ENCODE measurements at regions not wholly inside any gene's neighbourhood (a gene's known extent, or its start where the extent isn't known, plus 50 kb on each side); places are given as distances from the start of the nearest gene placed in this dataset.

GRCh38 chr4:36493251-36493650 lies 211.8 kb downstream of the DTHD1 start:
- DNase-seq (ENCODE audit: low spot score): no peak

DNA sequence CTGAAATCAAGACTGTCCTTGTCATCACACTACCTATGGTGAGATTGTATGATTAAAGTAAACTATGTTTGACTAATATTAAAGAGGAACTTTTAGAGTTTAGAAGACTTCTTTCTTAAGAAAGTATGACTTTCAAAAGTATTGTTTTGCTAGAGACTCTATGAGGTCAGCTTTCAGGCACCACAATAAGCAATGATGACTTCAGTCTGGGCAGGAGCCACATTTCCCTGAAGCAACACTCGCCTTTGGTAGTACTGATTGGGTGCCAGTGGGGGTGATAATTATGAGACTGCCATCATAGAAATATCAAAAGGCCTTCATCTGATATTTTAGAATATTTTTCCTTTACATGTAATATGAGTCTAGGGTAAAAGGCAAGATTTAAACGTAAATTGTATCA lies 212.6 kb downstream of the DTHD1 start:
- no peak for DNase-seq (ENCODE audit: low spot score)

DNA sequence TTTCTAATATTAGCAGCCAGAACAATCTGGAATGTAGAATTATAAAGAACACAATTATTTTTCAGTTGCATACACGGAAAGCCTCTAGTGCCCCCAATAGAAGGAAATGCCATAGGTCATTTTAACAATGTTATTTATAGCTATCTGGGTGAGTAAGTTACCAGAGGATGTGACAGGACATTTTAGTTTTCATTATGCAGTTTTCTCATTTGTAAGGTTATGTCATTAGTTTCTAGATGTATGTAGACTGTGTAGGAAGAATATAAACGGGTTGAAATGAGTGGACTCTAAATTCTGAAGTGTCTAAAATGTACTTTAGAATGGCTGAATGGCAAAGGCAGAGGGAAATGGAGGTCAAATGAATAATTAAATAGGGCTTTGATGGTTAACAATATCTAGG lies 213.3 kb downstream of the DTHD1 start:
- no peak for DNase-seq (ENCODE audit: low spot score)

DNA sequence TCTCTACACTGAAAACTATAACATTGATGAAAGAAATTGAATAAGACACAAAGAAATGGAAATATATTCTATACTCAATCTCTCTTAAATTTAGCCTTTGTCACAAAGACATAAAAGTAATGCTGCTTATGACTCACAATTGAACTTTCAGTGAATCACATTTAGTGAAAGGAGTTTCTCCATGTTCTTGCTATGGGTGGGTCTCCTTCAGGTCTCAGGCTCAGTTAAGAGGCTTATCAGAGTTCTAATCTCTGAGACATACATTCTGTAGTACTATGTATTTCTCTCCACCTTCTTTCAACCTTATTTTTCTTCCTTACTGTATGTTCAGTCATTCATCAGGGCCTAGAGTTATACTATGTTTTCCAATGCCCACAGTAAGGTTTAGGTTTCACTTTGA lies 220.9 kb downstream of the DTHD1 start:
- DNase-seq (ENCODE audit: low spot score): no peak

DNA sequence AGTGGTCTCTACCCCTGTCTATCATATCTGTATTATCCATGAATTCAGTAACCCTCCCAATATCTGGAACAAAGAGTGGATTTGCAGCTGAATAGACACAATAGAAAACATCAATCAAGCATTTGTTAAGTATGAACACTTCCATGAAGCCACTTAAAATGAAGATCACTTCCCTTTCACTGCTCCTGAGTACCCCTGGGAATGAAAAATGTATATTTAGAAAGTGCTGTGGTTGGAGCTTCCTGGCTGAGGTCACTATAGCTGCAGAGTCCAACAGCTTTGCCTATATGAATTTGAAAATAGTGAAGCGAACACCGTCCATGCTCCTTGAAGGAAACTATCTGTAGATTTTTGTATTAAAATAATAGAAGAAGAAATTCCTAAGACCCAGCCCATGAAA lies 227.0 kb downstream of the DTHD1 start:
- no peak for DNase-seq (ENCODE audit: low spot score)

DNA sequence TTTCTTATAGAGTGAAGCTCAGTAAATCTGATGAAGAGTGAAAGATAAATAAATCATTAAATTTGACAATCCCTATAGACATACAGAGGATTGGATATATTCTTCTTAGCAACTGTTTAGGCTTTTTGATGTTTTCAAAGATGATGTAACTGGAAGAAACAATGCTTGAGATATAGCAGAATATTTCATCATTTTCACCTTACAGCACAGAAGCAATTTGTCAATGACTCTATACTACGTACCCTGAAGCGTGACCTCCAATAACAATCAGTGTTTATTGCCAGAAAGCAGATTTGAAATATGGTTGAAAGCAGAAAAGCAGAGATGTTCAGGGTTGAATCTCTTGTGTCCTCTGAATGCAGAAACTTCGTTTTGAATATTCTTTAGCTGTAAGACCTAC lies 228.4 kb downstream of the DTHD1 start:
- no peak for DNase-seq (ENCODE audit: low spot score)

DNA sequence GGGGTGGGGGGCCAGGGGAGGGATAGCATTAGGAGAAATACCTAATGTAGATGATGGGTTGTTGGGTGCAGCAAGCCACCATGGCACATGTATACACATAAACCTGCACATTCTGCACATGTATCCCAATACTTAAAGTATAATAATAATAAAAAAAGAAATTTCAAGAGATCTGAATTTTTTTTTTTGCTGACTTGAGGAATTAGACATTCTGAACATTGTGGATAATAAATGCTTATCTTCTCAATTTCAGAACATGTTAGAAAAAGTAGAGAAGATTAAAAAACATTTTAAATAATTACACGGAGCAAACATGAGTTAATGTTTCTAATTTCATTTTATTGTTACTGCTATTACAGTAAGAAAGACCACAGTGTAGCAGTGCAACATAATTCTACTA lies 230.4 kb downstream of the DTHD1 start:
- no peak for DNase-seq (ENCODE audit: low spot score)

GRCh38 chr4:36516522-36517095 lies 235.2 kb downstream of the DTHD1 start:
- DNase-seq (ENCODE audit: low spot score): no peak

DNA sequence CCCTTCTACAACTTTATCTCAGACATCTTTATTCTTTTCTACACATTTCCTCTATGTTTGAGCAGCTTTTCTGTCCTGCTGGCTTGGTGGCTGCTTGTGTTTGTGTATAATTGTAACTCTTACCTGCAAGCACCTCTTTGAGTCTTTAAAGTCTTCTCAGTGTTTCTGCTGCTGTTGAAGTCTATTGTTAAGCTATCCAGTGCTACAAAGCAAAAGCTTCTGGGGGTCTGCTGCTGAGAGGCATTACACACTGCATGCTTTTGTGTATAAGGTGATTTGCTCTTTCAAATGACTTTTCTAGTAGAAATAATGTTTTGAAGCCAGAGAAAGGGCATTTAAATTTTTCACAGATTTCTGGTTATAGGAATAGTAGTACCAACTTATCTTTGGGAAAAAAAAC lies 241.8 kb downstream of the DTHD1 start:
- DNase-seq (ENCODE audit: low spot score): no peak

- DNase-seq (ENCODE audit: low spot score): no peak
Observed at GRCh38 chr4:36532670-36533379, 251.4 kb downstream of the DTHD1 start.

DNA sequence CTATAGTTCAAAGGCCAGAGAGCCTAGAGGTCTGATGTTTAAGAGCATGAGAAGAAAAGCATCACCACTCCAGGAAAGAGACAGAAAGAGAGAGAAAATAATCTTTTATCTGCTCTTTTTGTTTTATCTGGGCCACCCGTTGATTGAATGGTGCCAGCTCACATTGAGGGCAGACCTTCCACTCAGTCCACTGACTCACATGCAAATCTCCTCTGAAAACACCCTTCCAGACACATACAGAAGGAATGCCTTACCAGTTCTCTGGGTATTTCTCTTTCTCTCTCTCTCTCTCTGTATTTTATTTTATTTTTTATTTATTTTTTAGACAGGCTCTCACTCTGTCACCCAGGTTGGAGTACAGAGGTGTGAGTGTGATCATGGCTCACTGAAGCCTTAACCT lies 252.5 kb downstream of the DTHD1 start:
- DNase-seq (ENCODE audit: low spot score): no peak

GRCh38 chr4:36547383-36547782 lies 266.0 kb downstream of the DTHD1 start:
- no peak for DNase-seq (ENCODE audit: low spot score)

DNA sequence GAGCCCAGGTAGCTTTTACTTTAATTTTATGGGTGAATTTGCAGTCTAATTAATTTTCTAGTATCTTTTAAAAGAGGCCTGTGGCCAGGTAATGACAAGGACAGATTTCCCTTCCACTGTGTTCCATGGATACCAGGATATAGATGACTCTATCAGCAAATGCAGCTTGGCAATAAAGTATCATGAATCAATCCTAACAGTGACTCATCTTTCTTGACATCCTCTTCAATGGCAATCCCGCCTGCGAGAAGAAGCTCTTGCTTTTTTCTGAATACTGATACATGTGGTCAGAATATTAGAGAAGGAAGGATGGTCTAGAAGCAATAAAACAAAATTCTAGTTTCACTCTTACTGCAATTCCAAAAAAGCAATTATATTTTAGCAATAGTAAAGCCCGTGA lies 267.8 kb downstream of the DTHD1 start:
- DNase-seq (ENCODE audit: low spot score): no peak

DNA sequence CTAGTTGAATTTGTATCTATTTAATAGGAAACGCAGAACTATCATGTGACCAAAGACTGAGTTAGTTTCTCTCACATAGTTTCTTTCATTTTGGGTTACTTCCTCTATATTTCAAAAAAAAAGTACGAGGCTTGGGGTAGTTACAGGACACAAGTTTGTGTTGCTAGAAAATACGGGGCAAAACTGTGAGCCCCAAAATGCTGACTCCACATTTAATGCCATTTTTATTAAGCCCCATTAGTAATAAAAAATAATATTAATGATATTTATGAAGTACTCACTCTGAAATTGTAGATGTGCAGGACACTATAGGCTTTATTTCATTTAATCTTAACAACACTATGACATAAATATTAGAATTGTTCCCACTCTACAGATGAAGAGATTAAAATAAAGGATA lies 268.6 kb downstream of the DTHD1 start:
- DNase-seq (ENCODE audit: low spot score): no peak

GRCh38 chr4:36551697-36552214 lies 270.3 kb downstream of the DTHD1 start:
- DNase-seq (ENCODE audit: low spot score): peak; percentile 0

GRCh38 chr4:36553029-36553428 lies 271.6 kb downstream of the DTHD1 start:
- DNase-seq (ENCODE audit: low spot score): no peak

DNA sequence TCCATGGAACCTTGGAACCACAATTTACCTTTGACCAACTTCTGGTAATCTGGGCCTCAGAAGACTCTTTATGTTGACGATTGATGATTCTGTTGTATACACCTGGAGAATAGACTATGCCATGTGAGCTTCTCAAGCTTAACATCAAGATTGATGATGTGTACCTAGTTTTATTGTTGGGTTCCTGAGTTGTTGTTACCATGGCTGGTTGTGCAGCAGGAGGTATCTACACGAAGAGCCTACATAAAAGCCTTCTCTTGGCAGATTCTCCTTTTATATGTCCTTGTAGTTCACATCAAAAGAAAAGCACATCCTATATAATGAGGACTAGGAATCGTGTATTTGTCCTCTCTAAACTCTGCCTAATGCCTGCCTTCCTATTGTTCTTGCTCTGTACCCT lies 272.0 kb downstream of the DTHD1 start:
- no peak for DNase-seq (ENCODE audit: low spot score)

- DNase-seq (ENCODE audit: low spot score): no peak
Observed at GRCh38 chr4:36556984-36557383, 275.6 kb downstream of the DTHD1 start.

GRCh38 chr4:36568575-36568974 lies 287.2 kb downstream of the DTHD1 start:
- DNase-seq (ENCODE audit: low spot score): no peak

GRCh38 chr4:36573441-36573840 lies 292.0 kb downstream of the DTHD1 start:
- DNase-seq (ENCODE audit: low spot score): no peak

DNA sequence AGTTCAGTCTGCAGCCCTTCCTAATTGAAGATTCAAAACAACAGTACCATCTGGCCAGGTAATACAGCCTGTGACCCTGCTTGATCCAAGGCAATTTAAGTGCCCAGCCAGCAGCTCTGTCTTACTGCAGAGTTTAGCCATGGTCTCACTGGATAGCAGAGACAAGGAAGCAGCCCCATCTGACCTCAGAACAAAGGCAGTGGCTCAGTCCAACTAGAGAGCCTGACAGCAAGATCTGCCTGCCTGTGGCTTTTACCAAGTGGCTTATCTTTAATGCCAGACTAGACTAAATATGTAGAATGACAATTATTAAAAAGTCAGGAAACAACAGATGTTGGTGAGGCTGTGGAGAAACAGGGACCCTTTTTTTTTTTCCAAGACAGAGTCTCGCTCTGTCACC lies 293.4 kb downstream of the DTHD1 start:
- DNase-seq (ENCODE audit: low spot score): no peak

DNA sequence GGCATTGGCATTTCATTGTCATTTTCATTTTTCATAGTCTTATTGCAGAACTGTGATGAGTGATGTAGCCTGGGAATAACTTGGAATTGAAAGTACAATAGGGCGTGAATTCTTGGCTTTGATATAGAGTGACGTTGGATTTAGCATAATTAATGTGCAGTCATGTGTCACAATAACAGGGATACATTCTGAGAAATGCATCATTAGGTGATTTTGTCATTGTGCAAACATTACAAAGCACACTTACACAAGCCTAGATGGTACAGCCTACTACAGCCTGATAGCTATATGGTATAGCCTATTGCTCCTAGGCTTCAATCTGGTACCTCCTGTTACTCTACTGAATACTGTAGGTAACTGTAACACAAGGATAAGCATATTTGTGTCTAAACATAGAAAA lies 300.8 kb downstream of the DTHD1 start:
- DNase-seq (ENCODE audit: low spot score): no peak

DNA sequence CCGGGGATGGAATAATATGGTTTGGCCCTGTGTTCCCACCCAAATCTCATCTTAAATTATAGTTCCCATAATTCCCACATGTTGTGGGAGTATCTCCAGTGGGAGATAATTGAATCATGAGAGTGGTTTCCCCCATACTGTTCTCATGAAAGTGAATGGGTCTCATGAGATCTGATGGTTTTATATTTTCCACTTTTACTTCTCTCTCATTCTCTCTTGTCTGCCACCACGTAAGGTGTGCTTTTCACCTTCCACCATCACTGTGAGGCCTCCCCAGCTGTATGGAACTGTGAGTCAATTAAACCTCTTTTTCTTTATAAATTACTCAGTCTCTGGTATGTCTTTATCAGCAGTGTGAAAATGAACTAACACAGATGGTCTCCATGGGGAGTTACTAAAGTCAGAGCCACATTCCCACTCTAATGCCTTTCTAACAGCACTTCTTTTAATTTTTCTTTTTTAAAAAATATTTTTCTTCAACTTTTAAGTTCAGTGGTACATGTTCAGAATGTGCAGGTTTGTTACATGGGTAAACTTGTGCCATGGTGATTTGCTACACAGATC lies 306.6 kb downstream of the DTHD1 start:
- DNase-seq (ENCODE audit: low spot score): no peak

GRCh38 chr4:36590343-36590742 lies 308.9 kb downstream of the DTHD1 start:
- DNase-seq (ENCODE audit: low spot score): no peak

Data from CD4-positive, alpha-beta T cell treated with Interleukin-2 at 100 ng/mL for 4 hours (primary cell).